ENCODE measurements at regions not wholly inside any gene's neighbourhood (a gene's known extent, or its start where the extent isn't known, plus 50 kb on each side); places are given as distances from the start of the nearest gene placed in this dataset.

DNA sequence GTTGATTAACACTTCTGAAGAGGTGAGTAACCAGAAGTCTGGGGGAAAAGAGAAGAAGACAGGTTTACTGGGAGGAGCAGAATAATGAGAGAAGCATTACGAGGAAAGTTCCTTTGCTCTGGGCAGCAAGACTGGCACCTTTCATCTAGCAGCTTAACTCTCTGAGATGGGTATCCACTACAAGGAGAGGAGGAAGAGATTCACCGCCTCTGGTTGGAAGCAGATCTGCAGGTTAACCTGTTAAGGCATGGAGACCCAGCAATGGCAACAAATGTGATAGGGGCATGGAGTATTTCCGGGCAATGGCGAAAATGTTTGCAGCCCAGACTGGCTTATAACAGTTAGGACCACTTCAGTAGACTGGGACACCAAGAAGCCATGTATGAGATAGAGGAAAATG is 162.2 kb downstream of the TFEC start:
- DNase-seq = no peak
- Histone ChIP-seq H3K27ac (no peak overlapping the region), H3K36me3 (no peaks in the 10 kb centered on the region), H3K4me3 (no peak overlapping the region), H3K4me1 (no peaks in the 10 kb centered on the region), H3K9me3 (no peaks in the 10 kb centered on the region), H3K27me3 (no peaks in the 10 kb centered on the region)
- 90 to 92% methylated on average over 4 of the region's 4 CpGs for WGBS, 2 donors
- intact Hi-C loops (cut with DNase I) = no loop called here
- TF ChIP-seq, protein P1, sequence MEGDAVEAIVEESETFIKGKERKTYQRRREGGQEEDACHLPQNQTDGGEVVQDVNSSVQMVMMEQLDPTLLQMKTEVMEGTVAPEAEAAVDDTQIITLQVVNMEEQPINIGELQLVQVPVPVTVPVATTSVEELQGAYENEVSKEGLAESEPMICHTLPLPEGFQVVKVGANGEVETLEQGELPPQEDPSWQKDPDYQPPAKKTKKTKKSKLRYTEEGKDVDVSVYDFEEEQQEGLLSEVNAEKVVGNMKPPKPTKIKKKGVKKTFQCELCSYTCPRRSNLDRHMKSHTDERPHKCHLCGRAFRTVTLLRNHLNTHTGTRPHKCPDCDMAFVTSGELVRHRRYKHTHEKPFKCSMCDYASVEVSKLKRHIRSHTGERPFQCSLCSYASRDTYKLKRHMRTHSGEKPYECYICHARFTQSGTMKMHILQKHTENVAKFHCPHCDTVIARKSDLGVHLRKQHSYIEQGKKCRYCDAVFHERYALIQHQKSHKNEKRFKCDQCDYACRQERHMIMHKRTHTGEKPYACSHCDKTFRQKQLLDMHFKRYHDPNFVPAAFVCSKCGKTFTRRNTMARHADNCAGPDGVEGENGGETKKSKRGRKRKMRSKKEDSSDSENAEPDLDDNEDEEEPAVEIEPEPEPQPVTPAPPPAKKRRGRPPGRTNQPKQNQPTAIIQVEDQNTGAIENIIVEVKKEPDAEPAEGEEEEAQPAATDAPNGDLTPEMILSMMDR (IDR thresholded peaks at IDR 0.05) = no peak
- TF ChIP-seq POLR2A (IDR thresholded peaks at IDR 0.05) = no peak

DNA sequence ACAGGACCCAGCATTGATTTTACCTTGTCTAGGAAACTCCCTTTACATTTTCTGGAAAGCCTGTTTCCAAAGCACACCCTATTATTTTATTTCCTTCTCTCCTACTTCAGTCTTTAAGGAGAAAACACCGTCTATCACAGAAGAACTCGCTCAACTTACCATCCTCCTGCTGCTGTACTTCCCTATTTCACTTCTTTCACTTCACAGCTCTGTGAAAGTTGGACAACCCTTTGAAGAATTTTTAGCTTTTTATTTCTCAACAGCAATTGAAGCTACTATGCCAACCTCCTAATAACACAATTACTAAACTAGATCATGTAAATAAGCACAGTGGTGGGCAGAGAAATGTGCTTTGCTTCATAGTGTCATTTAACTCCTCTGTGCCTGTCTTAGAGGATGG is 166.5 kb downstream of the TFEC start:
- intact Hi-C loops (cut with DNase I) = no loop called here
- WGBS, 2 donors = 68 to 72% methylated on average over 2 of the region's 2 CpGs

DNA sequence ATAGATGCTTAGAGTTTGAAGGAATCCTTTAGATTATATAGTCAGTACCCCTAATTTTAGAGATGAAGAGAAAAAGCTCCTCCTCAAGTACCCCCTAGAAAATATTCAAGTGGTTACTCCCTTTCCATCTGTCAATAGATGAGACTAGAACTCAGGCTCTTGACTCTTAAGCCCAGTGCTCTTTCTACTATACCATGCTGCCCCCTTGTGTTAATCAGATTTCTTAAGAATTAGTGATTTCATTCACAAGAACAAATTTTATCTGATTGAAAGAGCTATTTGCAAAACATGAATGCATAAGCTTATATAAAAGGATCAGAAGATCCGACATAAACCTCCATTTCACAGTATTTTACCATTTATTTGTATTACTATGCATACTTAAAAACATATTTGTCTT is 179.3 kb downstream of the TFEC start:
- intact Hi-C loops (cut with DNase I) = no loop called here
- Histone ChIP-seq H3K4me1 (no peaks in the 10 kb centered on the region), H3K36me3 (no peaks in the 10 kb centered on the region), H3K9me3 (no peaks in the 10 kb centered on the region), H3K27me3 (peaks cover 0 to 3% (median 0%) of the 10 kb centered on the region in 4 donors), H3K27ac (no peak overlapping the region), H3K4me3 (no peak overlapping the region)
- 27 to 74% methylated on average over 1 of the region's 1 CpG for WGBS, 2 donors
- TF ChIP-seq, protein P1 (IDR thresholded peaks at IDR 0.05) = peak in 3 of 6 experiments; percentile 20 to 48 (median 28)
- no peak for TF ChIP-seq POLR2A (IDR thresholded peaks at IDR 0.05)
- DNase-seq = no peak

More for the DNA sequence above, 166.5 kb downstream of the TFEC start:
- DNase-seq = no peak
- H3K27ac ChIP-seq = no peak overlapping the region
- H3K36me3 ChIP-seq = no peaks in the 10 kb centered on the region
- TF ChIP-seq POLR2A (IDR thresholded peaks at IDR 0.05) = no peak
- TF ChIP-seq, protein P1 (IDR thresholded peaks at IDR 0.05) = no peak
- H3K4me1 ChIP-seq = no peaks in the 10 kb centered on the region
- no peak overlapping the region for H3K4me3 ChIP-seq
- no peaks in the 10 kb centered on the region for H3K27me3 ChIP-seq
- no peaks in the 10 kb centered on the region for H3K9me3 ChIP-seq

DNA sequence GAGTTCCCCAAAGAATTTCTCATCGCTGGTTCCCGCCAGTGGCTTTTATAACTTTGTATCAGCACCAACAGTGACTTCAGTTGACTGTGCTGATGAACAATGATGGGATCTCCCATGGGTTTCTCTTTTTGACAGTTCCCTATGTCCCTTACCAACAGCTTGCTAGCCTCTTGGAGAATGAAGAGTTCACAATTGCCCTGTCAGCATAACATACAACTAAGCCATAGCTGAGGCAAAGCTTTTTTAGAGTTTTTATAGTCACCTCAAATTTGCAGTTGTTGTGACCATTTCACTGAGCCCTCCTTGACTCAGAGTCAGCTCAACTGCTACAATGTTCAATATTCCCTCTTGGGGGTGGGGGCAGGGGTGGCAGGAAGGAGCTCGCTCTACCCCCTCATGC is 179.8 kb downstream of the TFEC start:
- Histone ChIP-seq H3K27ac (no peak overlapping the region), H3K27me3 (peaks cover 0 to 3% (median 0%) of the 10 kb centered on the region in 4 donors), H3K4me1 (no peaks in the 10 kb centered on the region), H3K9me3 (no peaks in the 10 kb centered on the region), H3K4me3 (no peak overlapping the region), H3K36me3 (no peaks in the 10 kb centered on the region)
- 93 to 94% methylated on average over 3 of the region's 3 CpGs for WGBS, 2 donors
- TF ChIP-seq POLR2A (IDR thresholded peaks at IDR 0.05) = no peak
- TF ChIP-seq, protein P1 (IDR thresholded peaks at IDR 0.05) = no peak
- no peak for DNase-seq
- intact Hi-C loops (cut with DNase I) = no loop called here

DNA sequence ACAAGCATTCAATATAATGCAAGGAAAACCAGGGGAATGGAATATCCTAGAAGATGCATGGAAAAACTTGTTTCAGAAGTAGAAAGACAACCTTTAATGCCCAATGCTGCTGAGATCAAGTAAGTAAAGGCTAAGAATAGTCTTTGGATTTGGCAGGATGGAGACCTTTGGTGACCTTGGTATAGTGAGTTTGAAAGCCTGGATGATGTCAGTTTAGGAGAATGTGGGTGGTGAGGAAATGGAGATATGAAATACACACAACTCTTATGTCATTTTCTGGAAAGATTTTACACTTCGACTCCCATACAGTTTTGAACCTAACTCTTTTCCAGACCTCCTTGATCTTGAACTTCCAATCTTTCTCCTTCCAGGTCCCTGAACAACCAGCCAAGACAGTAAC is 185.7 kb downstream of the TFEC start:
- H3K4me3 ChIP-seq = no peak overlapping the region
- intact Hi-C loops (cut with DNase I) = no loop called here
- WGBS, 2 donors = 75 to 83% methylated on average over 1 of the region's 1 CpG
- H3K27ac ChIP-seq = no peak overlapping the region
- H3K9me3 ChIP-seq = no peaks in the 10 kb centered on the region
- H3K4me1 ChIP-seq = no peaks in the 10 kb centered on the region
- H3K27me3 ChIP-seq = no peaks in the 10 kb centered on the region
- TF ChIP-seq, protein P1 (IDR thresholded peaks at IDR 0.05) = no peak
- no peak for TF ChIP-seq POLR2A (IDR thresholded peaks at IDR 0.05)
- no peak for DNase-seq
- H3K36me3 ChIP-seq = no peaks in the 10 kb centered on the region

Data from esophagus squamous epithelium (tissue), 5 donors.